HG03064 (cell line): ENCODE measurements at regions not wholly inside any gene's neighbourhood (a gene's known extent, or its start where the extent isn't known, plus 50 kb on each side); places are given as distances from the start of the nearest gene placed in this dataset.
"Not testable (repeated sequence)": the region's sequence is repeated elsewhere in the genome, so short reads cannot be mapped to it uniquely, and the experiment has no call there.

ENCODE experiments used
- ATAC-seq: cut with Tn5 transposase; IDR thresholded peaks from one replicate; pipeline ENCODE4 v1.9.1; 2021; ENCODE audit warnings: low read depth; ENCODE audit not compliant: unreplicated experiment

DNA sequence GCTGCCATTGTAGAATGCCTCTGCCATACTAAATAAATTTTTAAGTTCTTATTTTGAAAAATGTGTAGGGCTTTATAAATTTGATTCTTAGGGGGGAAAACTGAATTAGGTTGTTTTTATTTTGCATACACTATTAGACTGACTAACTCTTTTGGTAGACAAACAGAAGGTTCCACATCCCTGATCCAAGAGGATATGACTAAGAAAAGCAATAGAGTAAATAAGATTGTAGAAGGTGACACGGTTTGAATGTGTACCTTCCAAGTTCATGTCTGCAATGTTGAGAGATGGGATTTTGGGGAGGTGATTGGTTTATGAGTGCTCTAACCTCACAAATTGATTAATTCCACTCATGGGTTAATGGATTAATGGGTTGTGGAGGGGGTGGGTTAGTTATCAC is 127.9 kb downstream of the GLUL start:
- no peak for ATAC-seq

DNA sequence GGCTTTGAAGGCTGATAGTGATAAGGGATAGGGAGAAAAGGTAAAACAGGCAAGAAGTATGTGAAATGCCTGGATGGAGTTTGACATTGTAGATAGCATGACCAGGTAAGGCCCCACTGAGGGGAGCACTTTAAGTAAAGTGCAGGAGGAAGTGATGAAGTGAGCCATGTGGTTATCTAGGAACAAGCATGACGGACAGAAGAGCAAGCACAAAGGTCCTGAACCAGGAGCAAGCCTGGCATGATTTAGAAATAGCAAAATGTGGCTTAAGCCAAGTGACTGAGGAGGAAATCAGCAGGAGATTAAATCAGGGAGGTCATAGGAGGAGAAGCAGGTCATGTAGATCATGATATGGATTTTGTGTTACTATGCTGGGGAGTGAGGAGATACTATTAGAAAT is 129.2 kb downstream of the GLUL start:
- ATAC-seq: no peak

DNA sequence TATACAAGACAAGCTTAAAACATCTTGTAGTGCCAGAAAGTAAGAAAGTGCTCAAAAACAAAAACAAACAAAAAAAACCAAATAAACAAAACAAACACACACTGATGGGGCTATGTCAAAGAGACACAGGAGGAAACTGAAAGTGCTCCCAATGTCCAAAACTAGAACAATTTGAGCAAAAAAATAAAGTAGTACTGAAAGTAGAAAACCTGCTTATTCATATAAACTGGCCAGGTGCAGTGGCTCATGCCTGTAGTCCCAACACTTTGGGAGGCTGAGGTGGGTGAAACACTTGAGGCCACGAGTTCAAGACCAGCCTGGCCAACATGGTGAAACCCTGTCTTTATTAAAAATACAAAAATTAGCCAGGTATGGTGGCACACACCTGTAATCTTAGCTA is 129.9 kb downstream of the GLUL start:
- no peak for ATAC-seq

DNA sequence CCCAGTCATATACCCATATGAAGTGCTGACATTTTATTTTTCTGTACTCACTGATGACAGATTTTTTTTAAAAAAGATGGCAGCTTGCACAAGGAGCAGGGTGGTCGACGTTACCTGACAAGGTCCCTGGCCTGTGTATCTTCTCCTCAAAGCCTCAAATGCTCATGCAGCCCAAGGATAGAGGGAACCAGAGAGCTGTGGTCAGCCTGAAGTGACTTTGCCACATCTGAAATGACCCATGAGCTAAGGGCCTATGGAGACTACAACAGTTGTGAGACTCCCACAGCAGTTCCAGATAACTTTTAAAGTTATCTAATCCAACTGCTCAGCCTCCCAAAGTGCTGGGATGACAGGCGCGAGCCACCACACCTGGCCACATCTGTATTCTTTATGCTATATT is 131.1 kb downstream of the GLUL start:
- ATAC-seq: no peak

DNA sequence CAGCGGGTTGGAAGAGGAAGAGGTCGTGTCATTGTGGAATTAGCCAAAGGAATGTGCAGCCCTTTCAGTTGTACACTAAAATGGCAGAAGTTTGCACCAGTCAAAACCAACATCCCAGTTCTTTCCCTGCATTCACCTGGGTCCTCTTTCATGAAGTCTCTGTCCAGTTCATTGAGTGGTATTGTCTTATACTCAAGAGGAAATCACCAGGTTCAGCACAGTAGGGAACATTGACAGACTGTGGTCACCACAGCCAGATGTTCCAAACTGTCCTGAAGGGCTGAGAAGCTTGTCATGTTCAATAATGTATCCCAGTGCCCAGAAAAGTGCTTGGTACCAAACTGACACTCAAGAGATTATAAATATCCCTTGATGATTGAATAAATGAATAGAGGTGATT is 131.6 kb downstream of the GLUL start:
- no peak for ATAC-seq

DNA sequence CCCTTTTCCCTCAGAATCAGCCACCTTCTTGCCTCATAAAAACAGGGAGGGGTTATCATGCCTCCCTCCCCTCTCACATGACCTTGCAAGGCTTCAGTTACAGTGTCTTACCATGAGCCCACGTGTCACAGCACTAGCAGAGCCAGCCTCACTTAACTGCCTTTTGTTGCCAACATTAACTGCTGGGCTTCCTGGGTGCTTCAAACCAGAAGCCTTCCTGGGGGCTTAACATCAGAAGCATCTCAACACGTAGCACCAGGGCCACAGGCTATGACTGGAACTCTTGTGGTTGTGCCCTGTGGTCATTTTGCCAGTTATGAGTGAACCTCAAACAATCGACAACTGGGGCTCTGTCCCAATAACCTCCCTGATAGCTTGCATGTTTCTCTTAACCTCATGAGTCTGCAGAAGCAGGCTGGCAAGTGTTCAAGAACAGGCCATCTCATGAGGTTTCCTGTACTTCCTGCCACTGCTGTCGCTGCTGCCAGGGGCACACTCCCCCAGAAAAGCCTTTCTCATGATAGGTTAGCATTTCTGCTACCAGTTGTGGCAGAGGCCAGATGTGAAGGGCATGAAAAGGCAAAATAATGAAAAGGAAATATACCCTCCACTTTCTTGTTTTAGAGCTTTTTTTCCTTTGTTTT is 132.2 kb downstream of the GLUL start:
- ATAC-seq: peak; percentile 77

DNA sequence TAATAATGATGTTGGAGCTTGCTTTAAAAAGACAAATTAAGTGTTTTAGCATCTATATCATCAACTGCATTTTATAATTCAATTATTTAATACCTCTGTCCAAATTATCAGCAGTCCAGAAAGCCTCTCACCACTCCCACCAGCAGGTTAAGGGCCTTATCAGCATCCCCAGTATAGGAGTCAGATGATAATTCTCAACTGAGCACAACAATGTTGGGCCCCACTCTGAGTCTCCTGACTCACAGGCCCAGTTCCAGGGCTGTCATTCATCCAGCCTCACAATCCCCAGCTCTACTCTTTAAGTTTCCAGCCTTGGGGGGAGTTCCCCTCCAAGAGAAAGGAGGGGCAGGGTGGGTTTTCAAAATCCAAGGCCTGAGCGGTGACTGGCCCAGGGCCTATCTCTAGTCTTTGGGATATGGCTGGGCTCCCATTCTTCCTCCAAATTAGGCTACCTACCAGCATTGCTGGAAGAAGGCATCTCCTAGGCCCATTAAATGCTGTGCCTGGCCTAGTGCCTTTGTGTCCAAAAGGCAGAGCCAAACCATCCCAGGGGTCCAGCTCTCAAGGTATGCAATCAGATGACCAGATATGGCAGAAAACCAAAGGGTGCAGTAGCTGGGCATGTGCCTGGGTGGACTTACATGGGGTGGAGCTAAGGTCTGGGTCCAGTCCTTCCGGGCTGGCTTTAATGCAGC is 134.1 kb downstream of the GLUL start:
- no peak for ATAC-seq

DNA sequence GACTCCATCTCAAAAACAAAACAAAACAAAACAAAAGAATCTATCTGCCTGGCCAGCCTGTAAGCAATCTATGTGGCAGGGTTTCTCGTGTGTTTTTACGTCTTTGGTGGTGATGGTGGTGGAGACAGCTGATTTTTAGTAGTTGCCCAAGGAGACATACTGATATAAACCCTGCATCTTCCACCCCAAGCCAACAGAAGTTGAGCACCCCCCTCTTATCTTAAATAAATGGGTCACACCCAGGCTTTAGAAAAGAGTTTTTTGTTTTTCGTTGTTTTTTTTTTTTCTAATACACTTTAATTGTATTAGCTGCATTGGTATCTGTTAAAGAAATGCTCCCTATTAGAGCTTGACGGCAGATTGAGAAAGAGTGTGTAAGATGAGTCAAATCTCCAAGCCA is 134.7 kb downstream of the GLUL start:
- no peak for ATAC-seq

DNA sequence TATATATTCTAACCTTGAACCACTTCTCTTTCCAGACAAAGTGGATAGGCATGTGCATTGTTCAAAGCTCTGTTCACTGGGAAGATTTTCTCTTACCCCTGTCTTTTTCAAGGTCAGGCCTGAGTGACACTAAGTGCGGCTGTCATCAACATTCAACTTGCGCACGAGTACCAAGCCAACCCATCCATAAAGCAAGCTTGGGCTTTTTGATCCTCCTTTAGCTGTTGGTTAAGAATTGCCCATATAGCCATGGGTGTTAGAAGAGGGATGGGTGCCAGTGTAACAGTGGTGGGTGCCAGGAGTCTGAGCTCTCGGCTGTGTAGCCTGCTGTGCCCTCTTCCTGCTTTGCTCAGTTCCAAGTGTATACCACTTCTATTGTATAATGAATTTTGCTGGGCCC is 136.1 kb downstream of the GLUL start:
- no peak for ATAC-seq

DNA sequence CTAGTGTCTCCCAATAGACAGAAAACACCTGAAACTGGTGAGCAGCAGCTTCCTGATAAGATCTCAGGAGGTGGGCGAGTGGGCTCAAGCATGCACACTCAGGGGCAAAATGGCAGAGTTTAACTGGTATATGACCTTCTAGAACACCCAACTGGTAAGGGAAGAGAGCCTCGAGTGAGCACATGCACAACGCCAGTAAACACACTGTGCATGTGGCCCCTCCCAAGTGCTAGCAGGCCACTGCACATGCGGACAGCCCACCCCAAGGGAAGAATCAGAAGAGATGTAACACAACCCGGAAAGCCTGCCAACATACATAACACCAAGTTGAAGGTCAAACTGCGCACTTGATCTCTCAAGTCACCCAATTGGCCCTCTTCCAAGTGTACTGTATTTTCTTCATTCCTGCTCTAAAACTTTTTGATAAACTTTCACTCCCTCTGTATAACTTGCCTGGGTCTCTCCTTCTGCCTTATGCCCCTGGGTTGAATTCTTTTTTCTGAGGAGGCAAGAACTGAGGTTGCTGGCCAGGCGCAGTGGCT is 138.2 kb downstream of the GLUL start:
- no peak for ATAC-seq

DNA sequence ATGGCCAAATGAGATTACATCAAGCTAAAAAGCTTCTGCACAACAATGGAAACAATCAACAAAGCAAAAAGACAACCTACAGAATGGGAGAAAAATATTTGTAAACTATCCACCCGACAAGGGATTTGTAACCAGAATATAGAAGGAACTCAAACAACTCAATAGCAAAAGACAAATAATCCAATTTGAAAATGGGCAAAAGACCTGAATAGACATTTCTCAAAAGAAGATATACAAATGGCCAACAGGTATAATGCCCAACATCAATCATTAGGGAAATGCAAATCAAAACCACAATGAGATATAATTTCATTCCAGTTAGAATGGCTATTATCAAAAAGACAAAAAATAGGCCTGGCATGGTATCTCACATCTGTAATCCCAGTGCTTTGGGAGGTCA is 140.0 kb downstream of the GLUL start:
- ATAC-seq: no peak

DNA sequence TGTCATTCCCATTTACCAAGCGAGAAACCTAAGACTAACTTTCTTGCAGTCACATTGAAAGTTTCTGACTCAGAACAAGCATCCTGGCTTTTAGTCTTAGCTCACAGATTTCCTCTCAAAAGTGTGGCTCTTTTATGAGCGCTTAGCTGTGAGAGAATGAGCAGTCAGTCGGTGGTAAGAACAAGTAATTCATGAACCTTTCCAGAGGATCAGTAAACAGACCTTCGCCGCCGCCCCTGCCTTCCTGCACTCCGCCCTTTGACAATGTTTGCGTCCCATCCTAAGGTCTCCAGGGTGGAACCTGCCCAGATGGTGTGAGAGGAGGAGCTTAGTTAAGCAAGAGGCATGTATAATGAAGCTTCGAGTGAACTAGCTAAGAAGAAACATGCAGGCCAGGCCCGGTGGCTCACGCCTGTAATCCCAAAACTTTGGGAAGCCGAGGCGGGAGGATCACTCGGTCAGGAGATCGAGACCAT is 142.4 kb downstream of the GLUL start:
- peak; percentile 89 for ATAC-seq

DNA sequence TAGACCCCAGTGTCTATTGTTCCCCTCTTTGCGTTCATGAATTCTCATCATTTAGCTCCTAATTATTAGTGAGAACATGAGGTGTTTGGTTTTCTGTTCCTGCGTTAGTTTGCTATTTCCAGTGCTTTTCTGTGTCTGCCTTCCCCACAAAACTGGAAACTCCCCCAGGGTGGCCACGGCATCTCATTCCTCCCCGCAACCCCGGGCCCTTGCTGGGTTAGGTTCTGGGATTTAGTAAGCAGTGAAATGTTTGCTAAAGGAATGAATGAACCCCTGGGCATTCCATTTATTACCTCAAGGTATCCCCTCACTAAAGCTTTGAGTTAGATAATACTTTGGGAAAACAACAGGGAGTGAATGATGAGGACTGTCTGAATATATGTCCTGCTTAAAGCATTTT is 142.9 kb downstream of the GLUL start:
- ATAC-seq: peak; percentile 20

DNA sequence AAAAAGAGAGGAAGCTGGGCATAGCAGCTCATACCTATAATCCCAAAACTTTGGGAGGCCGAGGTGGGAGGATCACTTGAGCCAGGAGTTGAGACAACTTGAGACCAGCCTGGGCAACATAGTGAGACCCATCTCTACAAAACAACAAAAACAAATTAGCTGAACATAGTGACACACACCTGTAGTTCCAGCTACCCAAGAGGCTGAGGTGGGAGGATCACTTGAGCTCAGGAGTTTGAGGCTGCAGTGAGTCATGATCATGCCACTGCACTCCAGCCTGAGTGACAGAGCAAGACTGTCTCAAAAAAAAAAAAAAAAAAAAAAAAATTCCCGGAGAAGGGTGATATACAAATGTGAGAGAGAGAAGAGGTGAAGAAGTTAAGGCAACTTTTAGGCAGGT is 143.8 kb downstream of the GLUL start:
- ATAC-seq: not testable (repeated sequence)

DNA sequence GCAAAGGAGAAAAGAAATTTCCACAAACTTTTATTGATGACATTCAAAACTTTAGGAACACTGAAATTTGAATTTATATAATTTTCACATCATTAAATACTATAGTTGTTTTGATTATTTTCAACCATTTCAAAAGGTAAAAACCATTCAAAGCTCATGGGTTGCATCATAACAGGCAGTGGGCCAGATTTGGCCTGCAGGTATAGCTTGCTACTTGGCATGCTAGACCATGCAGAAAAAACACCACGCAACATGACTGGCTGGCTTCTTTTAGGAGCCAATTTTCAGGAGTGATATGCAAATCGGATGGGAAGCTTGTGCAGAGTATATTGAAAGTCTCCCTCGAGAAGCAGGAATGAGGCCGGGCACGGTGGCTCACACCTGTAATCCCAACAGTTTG is 144.8 kb downstream of the GLUL start:
- ATAC-seq: no peak

DNA sequence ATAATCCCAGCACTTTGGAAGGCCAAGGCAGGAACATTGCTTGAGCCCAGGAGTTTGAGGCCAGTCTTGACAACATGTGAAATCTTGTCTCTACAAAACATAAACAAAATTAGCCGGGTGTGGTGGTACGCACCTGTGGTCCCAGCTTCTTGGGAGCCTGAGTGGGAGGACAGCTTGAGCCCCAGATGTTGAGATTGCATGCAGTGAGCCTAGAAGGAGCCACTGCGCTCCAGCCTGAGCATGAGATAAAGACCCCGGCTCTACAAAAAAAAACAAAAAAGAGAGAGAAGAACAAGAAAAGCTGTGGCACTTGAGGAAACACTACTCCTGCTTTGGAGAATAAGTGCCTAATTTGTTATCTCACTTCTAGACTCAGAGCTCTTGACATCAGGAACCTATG is 146.6 kb downstream of the GLUL start:
- ATAC-seq: no peak

DNA sequence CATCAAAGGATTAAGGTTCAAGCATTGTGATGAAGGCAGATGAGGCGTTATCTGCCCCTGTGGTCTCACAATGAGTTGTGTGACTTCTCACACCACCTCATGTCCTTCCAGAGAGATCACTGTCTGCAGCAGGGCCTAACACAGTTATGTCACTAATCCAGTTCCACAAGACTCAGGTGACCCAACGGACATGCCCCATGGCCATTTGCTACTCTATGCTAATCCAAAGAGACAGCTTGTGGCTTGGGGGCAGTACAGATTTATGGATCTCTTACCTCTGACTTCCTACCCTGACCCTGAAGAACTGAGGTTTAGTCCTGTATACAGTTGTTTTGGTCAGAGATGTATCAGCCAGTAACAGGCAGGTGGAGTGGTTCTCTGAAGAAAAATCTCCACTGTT is 147.1 kb downstream of the GLUL start:
- ATAC-seq: no peak

DNA sequence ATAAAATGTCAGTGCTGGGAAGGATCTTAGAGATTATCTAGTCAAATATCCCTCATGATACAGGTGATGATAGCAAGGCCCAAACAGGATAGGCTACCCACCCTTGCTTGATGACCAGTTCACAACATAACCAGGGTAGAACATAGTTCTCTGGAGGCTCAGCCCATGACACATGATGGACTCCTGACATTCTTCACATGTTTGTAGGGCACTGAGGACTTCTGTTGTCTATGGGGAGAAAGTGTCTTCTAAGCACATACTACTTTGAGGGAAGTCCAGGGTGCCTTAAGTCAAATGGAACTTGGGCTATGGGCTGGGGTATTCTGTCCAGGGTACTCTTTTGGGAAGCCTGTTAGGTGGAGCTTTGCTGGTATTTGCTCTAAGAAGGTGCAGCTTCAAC is 148.9 kb downstream of the GLUL start:
- ATAC-seq: no peak

DNA sequence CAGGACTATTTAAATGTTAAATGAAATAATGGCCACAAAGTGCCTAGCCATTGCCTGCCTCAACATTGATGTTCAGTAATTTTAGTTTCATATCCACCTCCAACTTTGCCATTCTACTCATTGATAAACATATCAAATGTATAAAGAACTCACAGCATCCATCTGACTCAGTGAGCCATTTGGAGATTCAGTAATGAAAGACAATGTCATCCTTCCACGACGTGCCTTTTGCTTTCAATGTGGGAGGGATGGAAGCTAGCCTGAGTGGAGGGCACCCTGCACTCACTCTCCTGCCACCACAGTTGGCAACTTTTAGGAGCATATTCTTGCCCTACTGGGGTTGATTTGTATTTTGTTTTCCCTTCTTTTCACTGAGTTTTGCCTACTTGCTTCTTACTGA is 151.5 kb downstream of the GLUL start:
- no peak for ATAC-seq

DNA sequence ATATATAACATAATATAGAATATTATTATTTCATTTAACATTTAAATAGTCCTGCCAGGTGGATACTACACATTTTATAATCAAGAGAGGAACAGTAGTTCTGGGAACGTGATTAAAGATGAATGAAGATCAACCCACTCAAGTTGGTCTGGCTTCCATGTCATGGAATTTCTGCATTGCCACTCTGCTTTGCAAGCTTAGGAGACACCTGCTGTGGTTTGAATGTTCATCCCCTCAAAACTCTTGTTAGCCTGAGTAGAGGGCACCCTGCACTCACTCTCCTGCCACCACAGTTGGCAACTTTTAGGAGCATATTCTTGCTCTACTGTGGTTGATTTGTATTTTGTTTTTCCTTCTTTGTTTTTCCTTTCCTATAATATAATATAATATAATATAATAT is 153.2 kb downstream of the GLUL start:
- ATAC-seq: no peak

DNA sequence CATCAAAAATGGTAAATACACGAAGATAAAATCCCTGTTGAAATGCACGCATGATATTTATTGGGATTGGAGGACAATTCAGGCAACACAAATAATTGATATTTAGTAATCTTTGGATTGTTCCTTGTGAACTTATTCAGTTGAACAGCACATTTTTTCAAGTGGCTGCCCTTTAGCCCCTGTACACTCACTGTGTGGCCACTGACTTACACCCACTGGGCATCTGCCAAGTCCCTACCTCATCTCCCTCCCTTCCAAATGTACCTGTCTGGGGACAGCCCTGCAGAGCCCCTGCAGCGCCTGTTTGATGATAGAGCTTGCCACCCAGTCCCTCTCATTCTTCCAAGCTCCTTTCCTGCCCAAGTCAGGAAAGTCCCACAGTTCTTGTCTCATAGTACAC is 154.3 kb downstream of the GLUL start:
- no peak for ATAC-seq

DNA sequence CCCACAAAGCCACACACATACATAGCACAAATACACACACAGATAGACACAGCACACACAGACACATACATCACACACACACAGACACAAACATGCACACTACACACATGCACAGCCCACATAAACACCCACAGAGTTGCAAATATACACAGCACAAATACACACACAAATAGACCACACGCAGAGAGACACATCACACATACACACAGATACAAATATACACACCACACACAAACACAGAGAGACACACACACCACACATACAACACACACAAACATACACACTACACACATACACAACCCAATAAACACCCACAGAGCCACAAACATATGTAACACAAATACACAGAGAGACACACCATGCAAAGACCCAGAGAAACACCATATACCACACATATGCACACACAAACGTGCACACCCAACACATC is 154.9 kb downstream of the GLUL start:
- no peak for ATAC-seq
